ENCODE measurements at regions not wholly inside any gene's neighbourhood (a gene's known extent, or its start where the extent isn't known, plus 50 kb on each side); places are given as distances from the start of the nearest gene placed in this dataset.

DNA sequence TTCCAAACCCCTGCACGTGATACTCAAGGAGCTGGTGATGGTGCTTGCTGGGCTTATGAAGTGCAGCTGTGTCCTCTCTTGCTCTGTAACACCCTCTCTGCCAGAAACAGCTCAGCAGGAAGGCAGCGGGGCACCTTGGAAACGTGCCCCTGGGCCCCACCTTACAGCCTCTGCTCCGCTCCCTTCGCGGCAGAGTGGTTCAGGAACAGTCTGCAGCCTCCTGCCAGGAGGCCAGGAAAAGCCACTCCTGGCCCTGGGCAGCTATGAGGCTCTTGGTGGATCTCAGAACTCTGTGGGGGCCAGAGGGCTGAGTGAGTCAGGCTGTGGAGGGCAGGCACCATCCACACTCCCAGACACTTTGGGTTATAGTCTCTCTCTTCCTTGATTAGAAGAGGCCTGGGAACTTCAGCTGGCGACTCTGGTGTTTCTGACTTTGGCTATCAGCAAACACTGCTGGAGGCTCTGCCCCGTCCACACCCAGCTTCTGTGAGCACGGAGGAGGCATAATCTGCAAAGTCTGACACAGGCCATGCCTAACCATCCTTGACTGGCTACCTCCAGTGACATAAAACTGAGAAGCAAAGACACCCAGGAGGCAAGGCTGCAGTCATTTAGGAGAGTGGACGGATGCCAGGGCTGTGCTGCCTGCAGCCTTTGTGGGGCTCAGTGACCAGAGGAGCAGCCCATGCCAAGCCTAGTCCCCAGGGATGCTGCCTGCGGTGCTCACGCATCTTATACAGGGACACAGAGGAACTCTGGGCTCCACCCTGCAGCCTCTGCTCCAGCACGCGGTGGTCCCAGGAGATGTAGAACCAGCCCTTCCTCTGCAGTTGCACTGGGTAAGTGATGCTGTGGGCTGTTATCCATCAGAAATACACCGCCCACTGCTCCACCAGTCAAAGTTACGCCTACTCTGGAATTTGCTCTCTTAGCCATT lies 65.3 kb downstream of the METRNL start:
- peak; percentile 76 for DNase-seq

DNA sequence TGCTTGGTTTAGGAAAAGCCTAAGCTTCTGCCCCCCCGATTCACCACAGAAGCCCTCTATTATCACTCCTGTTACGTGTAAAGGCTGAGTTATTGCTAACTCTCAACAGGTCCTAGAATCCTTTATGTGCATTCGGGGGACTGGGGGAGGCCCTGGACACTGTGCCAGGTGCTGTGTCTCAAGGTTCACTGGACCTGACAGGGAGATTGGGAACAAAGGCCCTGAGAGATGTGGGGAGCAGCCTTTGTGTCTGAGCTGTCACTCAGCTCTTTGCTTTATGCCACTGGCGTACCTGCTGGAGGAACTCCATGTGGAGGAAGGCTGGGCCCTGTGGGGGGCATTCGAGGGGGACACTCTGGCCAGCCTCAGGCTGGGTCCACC lies 65.9 kb downstream of the METRNL start:
- no peak for DNase-seq

DNA sequence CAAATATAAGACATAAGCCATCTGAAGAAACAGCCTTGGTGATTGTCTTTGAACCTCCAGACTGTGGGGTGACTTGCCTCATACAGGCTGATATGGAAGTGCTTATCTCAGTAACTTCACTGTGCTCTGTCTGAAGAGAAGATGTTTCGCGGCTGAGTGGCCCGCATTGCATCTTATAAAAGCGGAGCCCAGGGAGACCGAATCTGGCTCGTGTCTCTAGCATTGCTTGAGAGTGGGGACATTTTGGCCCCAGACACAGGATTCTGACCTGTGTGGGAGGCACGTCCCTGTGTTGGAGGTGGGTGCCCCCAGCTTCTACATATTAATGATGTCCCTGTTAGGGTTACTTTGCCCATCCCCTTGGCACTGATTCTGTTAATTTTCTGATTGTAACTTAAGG lies 66.4 kb downstream of the METRNL start:
- no peak for DNase-seq

DNA sequence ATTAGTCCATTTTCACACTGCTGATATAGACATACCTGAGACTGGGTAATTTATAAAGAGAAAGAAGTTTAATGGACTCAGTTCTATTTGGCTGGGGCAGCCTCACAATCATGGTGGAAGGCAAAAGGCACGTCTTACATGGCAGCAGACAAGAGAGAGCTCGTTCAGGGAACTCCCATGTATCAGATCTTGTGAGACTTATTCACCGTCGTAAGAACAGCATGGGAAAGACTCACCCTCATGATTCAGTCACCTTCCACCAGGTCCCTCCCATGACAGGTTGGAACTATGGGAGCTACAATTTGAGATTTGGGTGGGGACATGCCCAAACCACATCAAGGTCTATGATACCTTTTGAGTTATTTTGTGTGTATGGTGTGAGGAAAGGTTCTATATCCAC lies 66.9 kb downstream of the METRNL start:
- no peak for DNase-seq

DNA sequence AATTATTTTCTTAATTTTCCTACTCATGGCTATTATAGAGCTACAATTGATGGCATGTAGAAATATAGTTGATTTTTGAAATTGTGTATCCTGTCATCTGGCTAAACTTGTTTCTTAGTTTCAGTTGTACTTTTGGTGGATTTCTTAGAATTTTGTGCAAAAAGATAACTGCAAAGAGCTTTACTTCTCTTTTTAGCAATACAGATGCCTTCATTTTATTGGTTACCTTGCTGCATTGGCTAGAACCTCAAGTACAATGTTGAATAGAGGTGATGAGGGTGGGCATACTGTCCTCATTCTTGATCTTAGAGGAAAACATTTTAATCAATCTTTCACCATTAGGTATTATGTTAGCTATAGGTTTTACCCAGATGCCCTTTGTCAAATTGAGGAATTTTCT lies 67.9 kb downstream of the METRNL start:
- DNase-seq = no peak

DNA sequence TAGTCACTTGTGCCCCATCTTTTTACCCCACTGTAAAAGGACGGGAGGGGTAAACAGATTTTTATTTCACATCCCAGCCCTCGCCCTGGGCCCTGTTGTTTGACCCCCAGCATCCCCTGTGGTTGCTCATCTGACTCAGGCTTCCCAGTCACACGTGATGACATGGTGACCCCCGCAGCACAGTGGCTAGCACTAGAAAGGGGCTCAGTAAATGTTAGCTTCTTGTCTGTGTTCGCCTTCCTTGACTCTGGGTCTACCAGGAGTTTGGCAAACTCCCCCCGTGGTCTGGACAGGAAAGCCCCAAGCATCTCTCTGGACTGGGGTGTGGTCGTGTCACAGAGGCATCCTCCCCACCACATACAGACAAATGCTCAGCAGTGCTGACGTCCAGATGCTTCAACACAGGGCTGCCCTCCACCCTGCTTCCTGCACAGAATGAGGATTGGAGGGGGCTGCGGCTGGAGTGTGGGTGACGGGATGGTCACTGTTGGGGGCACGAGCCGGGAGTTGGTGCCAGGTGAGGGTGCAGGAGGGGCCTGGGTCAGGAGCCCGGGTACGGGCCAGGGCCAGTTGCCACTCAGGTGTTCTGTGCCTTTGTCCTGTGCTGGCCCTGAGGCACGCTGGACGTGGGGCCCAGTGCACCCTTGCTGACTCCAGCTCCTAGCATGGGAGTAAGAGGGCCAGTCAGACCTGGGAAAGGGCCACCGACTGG lies 69.1 kb downstream of the METRNL start:
- DNase-seq = no peak

DNA sequence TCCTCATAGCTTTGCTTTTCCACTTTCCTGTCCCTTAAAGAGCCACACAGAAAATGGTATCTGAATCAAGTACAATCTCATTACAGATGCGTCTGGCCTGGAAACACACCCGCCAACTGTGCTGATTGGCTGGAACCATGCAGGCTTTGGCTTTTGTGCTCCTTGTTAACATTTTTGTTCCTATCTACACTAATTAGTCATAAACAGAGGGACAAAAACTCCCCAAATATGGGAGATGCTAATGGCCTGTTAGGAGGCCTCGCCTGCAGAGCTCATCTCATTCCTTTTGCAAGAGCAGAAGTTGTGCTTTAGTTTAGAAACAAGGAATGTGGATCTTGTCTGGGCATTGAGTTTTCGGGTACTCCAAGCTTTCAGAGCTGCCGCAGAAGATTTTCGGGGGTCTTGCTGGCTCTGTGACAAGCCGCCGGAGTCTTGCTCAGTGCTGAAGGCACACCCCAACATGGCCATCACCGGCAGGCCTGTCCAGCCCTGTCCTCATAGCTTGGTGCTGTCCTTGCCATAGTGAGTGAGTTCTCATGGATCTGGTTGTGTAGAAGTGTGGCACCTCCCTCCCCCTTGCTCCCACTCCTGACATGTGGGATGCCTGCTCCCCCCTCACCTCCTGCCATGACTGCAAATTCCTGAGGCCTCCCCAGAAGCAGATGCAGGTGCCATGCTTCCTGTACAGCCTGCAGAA lies 69.8 kb downstream of the METRNL start:
- no peak for DNase-seq

DNA sequence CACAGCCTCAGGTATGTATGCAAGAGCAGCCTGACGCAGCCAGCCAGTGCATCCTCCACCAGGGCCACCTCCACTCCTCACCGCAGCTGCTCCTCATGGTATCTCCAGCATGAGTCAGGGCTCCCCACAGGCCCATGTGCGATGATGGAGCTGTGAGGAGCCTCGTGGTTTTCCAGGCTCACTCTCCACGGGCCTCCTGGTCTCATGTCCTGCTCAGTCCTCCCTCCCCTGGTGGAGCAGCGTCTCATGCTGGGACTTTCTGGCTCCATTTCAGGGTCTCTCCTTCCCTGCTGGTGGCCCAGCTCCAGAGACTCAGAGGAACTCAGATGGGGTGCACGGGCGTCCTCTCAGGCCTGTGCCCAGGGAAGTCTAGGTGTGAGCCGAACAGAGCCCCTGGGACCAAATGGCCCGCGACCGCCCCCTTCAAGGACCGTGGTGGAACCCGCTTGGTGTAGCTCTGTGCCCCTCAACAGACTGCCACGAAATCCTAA lies 70.4 kb downstream of the METRNL start:
- no peak for DNase-seq

DNA sequence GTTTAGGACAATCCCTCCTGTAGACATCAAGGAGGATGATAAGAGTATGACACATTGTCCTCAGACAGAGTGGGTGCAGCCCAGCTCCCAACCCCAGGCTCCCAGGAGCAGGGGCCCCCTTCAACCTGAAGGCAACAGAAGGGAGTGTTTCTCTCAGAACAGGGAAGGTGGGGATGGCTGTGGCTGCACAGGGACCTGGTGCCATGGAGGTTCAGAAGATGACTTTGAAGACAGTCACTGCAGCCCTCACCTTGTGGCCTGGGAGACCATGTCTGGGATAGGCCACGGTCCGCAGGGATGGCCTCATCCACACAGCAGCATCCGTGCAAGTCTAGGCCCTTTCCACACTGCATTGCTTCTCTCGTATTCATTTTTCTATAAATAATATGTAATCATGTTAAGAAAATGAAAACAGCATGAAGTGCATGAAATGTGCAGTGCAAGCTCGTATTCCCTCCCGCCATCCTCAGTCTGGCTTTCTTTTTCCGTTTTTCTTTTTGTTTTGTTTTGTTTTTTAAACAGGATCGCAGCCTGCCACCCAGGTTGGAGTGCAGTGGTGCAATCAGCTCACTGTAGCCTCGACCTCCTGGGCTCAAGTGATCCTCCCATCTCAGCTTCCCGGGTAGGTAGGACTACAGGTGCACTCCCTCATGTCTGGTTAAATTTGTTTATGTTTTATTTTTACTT lies 71.1 kb downstream of the METRNL start:
- DNase-seq = no peak

DNA sequence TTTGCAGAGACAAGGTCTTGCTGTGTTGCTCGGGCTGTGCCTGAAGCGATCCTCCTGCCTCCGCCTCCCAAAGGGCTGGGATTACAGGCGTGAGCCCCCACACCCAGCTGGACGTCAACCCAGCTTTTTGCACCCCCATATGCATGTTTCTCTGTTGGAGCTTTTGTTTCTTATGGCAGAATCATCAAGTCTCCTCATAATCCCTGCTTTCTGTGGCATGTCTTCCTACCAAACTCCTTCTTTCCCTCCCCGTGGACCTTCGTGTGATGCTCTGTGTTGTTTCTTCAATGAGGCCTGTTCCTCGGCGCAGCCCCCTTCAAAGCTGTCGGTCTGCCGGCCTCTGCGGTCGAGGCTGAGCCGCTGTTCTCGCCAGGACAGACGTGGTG lies 71.6 kb downstream of the METRNL start:
- no peak for DNase-seq

DNA sequence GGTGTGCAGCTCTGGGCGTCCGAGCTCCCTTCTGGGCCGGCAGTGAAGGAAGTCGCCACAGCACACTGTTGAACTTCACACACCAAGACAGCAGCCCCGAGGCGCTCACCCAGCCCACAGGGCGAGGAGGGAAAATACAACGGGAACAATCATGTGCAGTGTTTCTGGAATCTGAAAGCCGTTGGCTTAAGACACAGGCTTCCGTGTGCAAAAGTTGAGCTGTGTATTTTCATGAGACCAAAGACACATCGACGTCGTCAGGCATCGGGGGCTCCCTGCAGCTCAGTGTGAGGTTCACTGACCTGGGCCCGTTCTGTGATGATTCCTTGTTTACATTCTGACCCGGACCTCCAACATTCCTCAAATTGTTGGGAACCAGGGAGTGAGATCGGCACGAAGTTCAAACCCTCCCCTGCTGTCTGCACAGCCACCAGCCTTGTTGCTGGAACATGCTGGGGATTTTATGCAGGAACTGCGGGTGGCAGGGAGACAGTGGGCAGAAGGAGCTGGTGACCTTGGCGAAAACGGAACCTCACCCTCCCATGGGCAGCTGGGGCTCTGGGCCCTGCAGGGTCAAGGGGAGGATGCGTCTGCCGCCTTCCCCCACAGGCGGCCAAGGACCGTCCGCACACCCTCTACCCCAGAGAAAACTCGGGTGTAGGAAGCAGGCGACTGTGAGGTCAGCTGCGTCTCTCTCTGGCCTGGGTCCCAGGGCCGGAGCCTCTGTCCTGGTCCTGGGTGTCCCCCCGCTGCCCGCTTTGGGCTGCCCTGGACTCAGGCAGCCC lies 72.2 kb downstream of the METRNL start:
- DNase-seq = peak; percentile 45

DNA sequence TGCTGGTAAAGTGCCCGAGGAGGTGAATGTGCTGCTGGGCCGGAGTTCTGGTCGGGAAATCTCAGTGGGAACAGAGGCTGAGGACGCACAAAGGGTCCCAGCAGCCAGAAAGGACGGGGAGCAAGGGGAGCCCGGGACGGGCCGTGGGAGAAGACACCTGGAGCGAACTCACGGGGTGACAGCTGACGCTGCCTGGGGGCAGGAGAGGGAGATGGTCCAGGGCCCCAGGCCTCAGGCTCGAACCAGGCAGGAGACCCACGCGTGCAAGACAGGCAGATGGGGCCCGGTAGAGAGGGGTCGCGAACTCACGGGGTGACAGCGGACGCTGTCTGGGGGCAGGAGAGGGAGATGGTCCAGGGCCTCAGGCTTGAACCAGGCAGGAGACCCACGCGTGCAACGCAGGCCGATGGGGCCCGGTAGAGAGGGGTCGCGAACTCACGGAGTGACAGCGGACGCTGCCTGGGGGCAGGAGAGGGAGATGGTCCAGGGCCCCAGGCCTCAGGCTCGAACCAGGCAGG lies 72.9 kb downstream of the METRNL start:
- DNase-seq = no peak

DNA sequence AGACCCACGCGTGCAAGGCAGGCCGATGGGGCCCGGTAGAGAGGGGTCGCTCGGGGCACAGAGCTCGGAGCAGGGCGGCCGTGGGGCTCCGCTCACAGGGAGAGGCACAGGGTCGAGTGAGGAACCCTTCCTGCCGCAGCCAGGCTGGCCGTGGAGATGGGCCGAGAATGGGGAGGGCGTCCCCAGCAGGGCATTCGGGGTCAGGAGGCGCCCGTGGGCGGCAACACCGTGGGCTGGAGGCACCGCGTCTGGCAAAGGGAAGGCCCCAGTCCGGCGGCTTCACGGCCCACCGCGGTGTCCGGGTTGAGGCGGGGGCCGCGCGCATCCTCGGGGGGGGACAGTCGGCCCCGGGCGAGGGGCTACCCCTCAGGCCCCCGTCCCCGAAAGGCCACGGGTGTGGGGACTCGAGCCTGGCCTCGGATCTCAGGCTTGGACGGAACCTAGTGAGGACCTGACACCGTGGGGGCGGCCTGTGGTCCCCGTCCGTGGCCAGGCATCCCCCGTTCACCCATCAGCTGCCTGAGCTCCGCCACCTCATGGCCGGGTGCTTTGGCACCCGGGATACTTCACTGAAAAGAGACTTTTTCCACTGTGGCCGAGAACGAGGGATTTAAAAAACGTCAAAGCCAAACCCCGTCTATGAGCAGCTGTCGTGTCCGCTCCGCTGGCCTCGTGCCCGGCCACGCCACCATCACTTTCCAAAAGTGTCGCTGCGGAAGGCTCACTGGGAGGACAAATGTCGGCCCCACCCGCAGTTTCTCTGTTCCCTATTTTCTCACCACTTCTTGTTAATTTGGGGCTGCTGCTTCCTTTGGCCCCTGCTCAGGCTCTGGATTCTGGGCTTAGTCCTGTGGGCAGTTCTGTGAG lies 73.6 kb downstream of the METRNL start:
- peak; percentile 89 for DNase-seq

DNA sequence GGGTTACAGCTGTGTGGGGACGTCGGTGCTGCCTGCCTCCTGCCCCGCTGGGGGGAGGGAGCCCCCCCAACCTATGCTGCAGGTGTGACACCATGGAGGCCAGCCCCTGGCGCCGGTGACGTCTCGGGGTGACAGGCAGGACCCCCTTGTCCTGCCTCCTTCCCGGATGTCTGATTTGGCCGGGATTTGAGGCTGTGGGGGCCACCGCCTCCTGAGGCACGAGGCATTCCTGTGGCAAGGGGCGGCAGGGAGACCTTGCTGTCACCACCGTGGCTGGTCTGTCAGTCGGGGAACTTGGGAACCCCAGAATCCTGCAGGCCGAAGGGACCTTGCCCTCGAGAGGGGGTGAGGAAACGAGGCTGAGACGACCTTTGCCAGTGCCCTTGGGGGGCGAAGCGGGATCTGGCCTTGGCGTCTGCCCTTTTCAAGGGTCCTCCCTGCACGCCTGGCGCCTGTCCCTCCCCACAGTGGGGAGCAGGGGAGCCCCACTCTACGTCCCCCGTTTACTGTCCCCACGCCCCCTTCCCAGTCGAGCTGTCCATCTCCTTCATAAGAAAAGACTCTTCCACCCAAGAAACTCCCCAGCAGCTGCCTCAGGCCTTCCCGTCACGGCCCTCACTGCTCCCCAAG lies 74.4 kb downstream of the METRNL start:
- no peak for DNase-seq

DNA sequence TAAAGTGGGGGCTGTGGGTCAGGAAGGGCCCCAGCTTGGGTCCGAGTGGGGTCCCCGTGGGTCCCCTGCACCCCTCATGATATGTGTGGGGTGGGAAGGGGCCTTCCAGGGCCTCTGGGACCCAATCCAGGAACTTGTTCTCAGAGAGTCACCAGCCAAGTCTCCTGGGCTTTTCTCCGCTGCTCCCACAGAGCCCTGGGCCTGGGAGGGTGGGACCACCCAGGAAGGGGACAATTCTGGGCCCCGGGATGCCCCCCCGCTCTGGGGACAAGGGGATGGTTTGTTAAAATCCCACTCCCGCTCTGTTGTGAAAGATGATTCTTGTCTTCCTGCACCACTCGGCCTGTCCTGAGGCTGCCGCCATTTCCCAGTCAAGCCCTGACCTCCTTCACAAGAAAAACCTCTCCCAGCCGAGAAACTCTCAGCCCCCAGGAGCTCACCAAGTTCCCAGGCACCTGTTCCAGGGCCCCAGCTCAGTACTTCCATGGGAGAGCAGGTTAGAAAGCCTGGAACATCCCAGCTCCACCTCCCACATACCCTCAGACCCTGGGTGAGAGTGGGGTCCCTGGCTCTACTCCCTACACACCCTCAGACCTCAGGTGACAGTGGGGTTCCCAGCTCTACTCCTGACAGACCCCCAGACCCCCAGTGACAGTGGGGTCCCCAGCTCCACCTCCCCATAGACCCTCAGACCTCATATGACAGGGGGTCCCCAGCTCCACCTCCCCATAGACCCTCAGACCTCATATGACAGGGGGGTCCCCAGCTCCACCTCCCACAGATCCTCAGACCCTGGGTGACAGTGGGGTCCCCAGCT lies 75.1 kb downstream of the METRNL start:
- no peak for DNase-seq

DNA sequence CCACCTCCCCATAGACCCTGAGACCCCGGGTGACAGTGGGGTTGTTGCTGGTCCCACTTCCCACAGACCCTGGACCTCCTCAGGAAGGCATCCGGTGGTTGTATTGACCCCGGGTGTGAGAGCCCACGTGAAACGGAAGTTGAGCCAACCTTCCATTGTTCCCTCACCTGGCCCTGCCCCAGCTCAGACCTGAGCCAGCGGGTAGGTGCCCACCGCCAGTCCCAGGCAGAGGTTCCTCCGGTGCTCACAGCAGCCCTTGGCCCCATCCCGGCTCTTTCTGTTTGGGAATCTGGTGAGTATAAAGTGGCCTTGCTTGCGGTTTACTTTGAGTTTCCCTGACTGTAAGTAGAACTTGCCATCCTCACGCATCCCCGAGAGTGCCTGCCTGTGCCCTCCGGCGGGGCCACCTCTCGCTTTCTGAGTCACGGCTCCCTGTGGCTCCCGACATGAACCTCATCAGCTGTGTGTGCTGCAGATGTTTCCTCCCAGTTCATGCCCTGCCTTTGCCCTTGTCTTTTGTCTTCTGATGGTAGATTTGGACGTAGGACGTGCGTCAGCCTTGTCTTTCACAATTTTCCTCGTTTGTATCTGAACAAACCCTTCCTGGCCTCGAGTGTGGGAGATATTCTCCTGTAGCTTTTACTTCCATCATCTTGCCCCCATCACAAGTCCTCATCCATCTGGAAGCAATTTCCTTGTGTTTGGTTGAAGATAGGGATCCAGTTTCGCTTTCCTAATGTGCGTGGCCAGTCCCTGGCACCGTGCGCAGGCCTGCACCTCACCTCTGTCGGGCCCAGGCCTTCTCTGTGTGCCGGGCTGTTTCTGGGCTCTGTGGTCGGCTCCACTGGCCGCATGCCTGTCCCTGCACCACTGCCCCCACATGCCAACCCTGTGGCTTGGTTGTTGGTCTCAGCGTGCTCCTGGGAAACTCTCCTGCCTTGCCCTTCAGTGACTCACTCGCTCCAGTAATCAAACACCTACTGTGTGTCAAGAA lies 76.0 kb downstream of the METRNL start:
- DNase-seq = peak; percentile 53

DNA sequence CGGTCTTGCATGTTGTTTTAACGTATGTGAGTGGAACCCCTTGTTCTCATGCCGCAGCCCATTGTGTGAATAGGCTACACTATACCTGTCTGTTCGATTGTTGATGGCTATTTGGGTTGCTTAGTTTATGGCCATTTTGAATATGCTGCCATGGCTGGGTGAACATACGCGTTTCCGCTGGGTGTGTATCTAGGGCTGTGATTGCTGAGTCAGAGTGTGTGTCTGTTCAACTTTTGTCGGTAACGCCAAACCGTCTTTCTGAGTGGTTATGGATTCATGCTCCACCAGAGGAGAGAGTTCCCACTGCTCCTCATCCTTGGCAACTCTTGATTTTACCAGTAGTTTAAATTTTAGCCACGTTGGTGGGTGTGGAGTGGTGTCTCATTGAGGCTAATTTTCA lies 77.0 kb downstream of the METRNL start:
- no peak for DNase-seq

All from tongue (tissue), 1 donor.